K562 (cell line): ENCODE measurements at regions not wholly inside any gene's neighbourhood (a gene's known extent, or its start where the extent isn't known, plus 50 kb on each side); places are given as distances from the start of the nearest gene placed in this dataset.

ENCODE experiments used
- ATAC-seq: fragments of 200-7000 bp; cut with Tn5 transposase; 3 replicates; pipeline ENCODE4 v1.9.1; 2020; ENCODE audit warnings: moderate library complexity
- BruUV-seq: library from RNA; stranded (reverse); fragments of 400-500 nt; replicated peaks from 2 replicates; lab custom pipeline; 2021; lab: Mats Ljungman, UMichigan
- CTCF ChIA-PET: fragments of 300-600 bp; formaldehyde crosslinking; extraction: SDS; loops from one replicate; lab custom pipeline; 2021; ENCODE audit warnings: low intra/inter-chr PET ratio; lab: Yijun Ruan, JAX
- POLR2A ChIA-PET: fragments of 300-600, 350-650 bp; sonication (Branson Sonifier 250); formaldehyde crosslinking; extraction: SDS; loops from one replicate; lab custom pipeline; 2021; ENCODE audit warnings: antibody characterized with exemption, inconsistent platforms; lab: Yijun Ruan, JAX
- DNase-seq, 4 experiments: peaks; one replicate each; pipeline versions ENCODE4 v3.0.0 to v3.0.0-alpha.2; 2011 to 2018; ENCODE audit warnings: low spot score in 3 of 4, mixed read lengths in 3 of 4; ENCODE audit errors: extremely low read depth in 1 of 4
- FAIRE-seq: peaks from 2 replicates; lab custom pipeline; 2011; peaks lifted over from hg19 to GRCh38; lab: Jason Lieb, UNC
- H2AFZ ChIP-seq: 2 replicates; pipeline ENCODE4 v1.6.0; 2011; ENCODE audit warnings: low read depth, low read length, control low read depth, inconsistent platforms
- H3K27ac ChIP-seq: fragments of 200-600 bp; 3 replicates; pipeline ENCODE4 v1.8.0; 2011; ENCODE audit warnings: low read depth, mild to moderate bottlenecking, control low read depth, inconsistent platforms, low read length, moderate library complexity, mixed read lengths; ENCODE audit errors: extremely low read depth
- H3K27me3 ChIP-seq, 2 experiments: fragments of 300-600 bp in 1 of 2; 2 replicates in 1 of 2; 3 replicates in 1 of 2; pipeline versions ENCODE4 v1.6.0 to v1.8.0; 2011; ENCODE audit warnings: inconsistent platforms in 2 of 2, low read length in 2 of 2, mild to moderate bottlenecking in 1 of 2, mixed read lengths in 1 of 2, moderate library complexity in 1 of 2; ENCODE audit not compliant: control insufficient read depth in 2 of 2, insufficient read depth in 2 of 2
- H3K36me3 ChIP-seq: fragments of 300-600 bp; 3 replicates; pipeline ENCODE4 v1.8.0; 2011; ENCODE audit warnings: mild to moderate bottlenecking, low read length, inconsistent platforms; ENCODE audit not compliant: control insufficient read depth, insufficient read depth
- H3K4me1 ChIP-seq, 2 experiments: fragments of 200-600 bp in 1 of 2; replicated peaks in 1 of 2; 2 replicates in 1 of 2; 3 replicates in 1 of 2; pipeline versions ENCODE4 v1.5.1 to v1.8.0; 2011; ENCODE audit warnings: inconsistent platforms in 2 of 2, low read length in 2 of 2, mild to moderate bottlenecking in 1 of 2, mixed read lengths in 1 of 2, moderate library complexity in 1 of 2; ENCODE audit not compliant: control insufficient read depth in 2 of 2, insufficient read depth in 2 of 2
- H3K4me2 ChIP-seq: 2 replicates; pipeline ENCODE4 v1.6.1; 2011; ENCODE audit warnings: low read length, control low read depth, inconsistent platforms, mixed read lengths; ENCODE audit not compliant: insufficient read depth
- H3K4me3 ChIP-seq: fragments of 200-600 bp; sonication (generic), shearing (Covaris generic); 2 replicates; pipeline ENCODE4 v1.5.1; 2016; ENCODE audit warnings: control low read depth, inconsistent platforms
- H3K79me2 ChIP-seq: fragments of 200-600 bp; 3 replicates; pipeline ENCODE4 v1.8.0; 2011; ENCODE audit warnings: low read length, inconsistent platforms; ENCODE audit not compliant: control insufficient read depth, insufficient read depth
- H3K9ac ChIP-seq, 2 experiments: 2 replicates each; pipeline versions ENCODE4 v1.6.0 to v1.6.1; 2011; ENCODE audit warnings: low read depth in 2 of 2, low read length in 2 of 2, control low read depth in 1 of 2, inconsistent platforms in 1 of 2, mild to moderate bottlenecking in 1 of 2, mixed read lengths in 1 of 2; ENCODE audit not compliant: insufficient read depth in 1 of 2
- H3K9me1 ChIP-seq: one replicate; pipeline ENCODE4 v1.6.0; 2011; ENCODE audit warnings: inconsistent platforms, mild to moderate bottlenecking, low read length, moderate library complexity; ENCODE audit not compliant: control insufficient read depth, insufficient read depth
- H3K9me3 ChIP-seq: replicated peaks from 2 replicates; pipeline ENCODE4 v1.5.1; 2011; ENCODE audit warnings: low read depth, low read length, inconsistent platforms; ENCODE audit not compliant: control insufficient read depth, insufficient read depth
- H4K20me1 ChIP-seq: replicated peaks from 2 replicates; pipeline ENCODE4 v1.6.1; 2011; ENCODE audit warnings: low read length, inconsistent platforms, mixed read lengths; ENCODE audit not compliant: control insufficient read depth, insufficient read depth
- BRD4 ChIP-seq: fragments of 200-600 bp; sonication (generic); IDR thresholded peaks from 2 replicates; pipeline ENCODE4 v1.6.1; 2017; ENCODE audit warnings: inconsistent platforms
- GTF2E2 ChIP-seq: fragments of 200-800 bp; sonication (Bioruptor generic); IDR thresholded peaks from 2 replicates; pipeline ENCODE4 v1.6.1; 2016; ENCODE audit warnings: missing genetic modification characterization, missing compliant biosample characterization
- IFI16 ChIP-seq: fragments of 250-450 bp; sonication (Bioruptor Pico); IDR thresholded peaks from 2 replicates; pipeline ENCODE4 v2.1.2; 2022; ENCODE audit warnings: mild to moderate bottlenecking, inconsistent platforms
- NFATC3 ChIP-seq: fragments of 450-650 bp; IDR thresholded peaks from 2 replicates; pipeline ENCODE4 v1.6.1; 2017; ENCODE audit warnings: mild to moderate bottlenecking
- POLR2A ChIP-seq: fragments of 450-650 bp; conservative IDR thresholded peaks from 2 replicates; pipeline ENCODE4 v1.6.1; 2016
- SREBF2 ChIP-seq: sonication (generic); formaldehyde crosslinking; IDR thresholded peaks from 2 replicates; pipeline ENCODE4 v1.4.0; 2020; ENCODE audit warnings: mild to moderate bottlenecking, missing genetic modification reagents
- YY1 ChIP-seq, 3 experiments: IDR thresholded peaks; 2 replicates each; pipeline ENCODE4 v1.6.1; 2011; ENCODE audit warnings: low read length in 2 of 3, mild to moderate bottlenecking in 2 of 3, moderate library complexity in 2 of 3, borderline replicate concordance in 1 of 3, control low read depth in 1 of 3, low read depth in 1 of 3; ENCODE audit not compliant: insufficient read depth in 3 of 3, insufficient replicate concordance in 2 of 3, control insufficient read depth in 1 of 3, insufficient read length in 1 of 3; ENCODE audit errors: extremely low read depth in 1 of 3
- ZNF695 ChIP-seq: fragments of 450-650 bp; formaldehyde crosslinking; IDR thresholded peaks from 2 replicates; pipeline ENCODE4 v1.4.0; 2020; ENCODE audit warnings: mild to moderate bottlenecking, moderate library complexity
- WGBS: fragments of 100-300 bp; shearing (Covaris generic); methylation state at CpG from one replicate; pipeline ENCODE4 v1.1.6; 2016; ENCODE audit warnings: low coverage, mixed read lengths; ENCODE audit not compliant: insufficient coverage; ENCODE audit errors: missing lambda C conversion rate; 5-methylcytosine and 5-hydroxymethylcytosine counted together
- in situ Hi-C: fragments of 300-500 bp; cut with MboI; formaldehyde crosslinking; loops from 4 replicates; pipeline ENCODE4 v1.15.0; 2018; ENCODE audit warnings: inconsistent platforms, mixed read lengths
- intact Hi-C: fragments of 100-400 bp; cut with micrococcal nuclease; formaldehyde crosslinking; loops from 2 replicates; pipeline ENCODE4 v1.14.2; 2022
- TF ChIP-seq, protein P1 (sequence below), 3 experiments: fragments of 200-800 bp in 1 of 3; fragments of 250-450 bp in 1 of 3; fragments of 450-650 bp in 1 of 3; sonication (Bioruptor Pico) in 1 of 3; sonication (Bioruptor generic) in 1 of 3; formaldehyde crosslinking in 1 of 3; IDR thresholded peaks; 2 replicates each; pipeline versions ENCODE4 v1.6.1 to v1.8.0; 2016 to 2022; ENCODE audit warnings: mild to moderate bottlenecking in 2 of 3, missing genetic modification characterization in 2 of 3, missing compliant biosample characterization in 1 of 3, moderate library complexity in 1 of 3

GRCh38 chr7:82699773-82700186, 256.2 kb upstream of the CACNA2D1 start:
- no peak overlapping the region for H3K4me2 ChIP-seq
- in situ Hi-C loops = no loop called here
- no peaks in the 10 kb centered on the region for H3K79me2 ChIP-seq
- no peaks in the 10 kb centered on the region for H3K9me1 ChIP-seq
- intact Hi-C loops = no loop called here
- H3K27ac ChIP-seq = no peak overlapping the region
- H3K36me3 ChIP-seq = no peaks in the 10 kb centered on the region
- ATAC-seq (no peak), FAIRE-seq (no peak), DNase-seq (no peak)
- WGBS = 0% methylated on average over 3 of the region's 3 CpGs
- H3K4me3 ChIP-seq = no peak overlapping the region
- TF ChIP-seq POLR2A = no peak
- no peak for TF ChIP-seq NFATC3
- no peak overlapping the region for H3K9ac ChIP-seq
- H4K20me1 ChIP-seq = no peaks in the 10 kb centered on the region
- POLR2A ChIA-PET = no interaction called here
- H3K9me3 ChIP-seq = no peaks in the 10 kb centered on the region
- no TSS peak for BruUV-seq
- H3K27me3 ChIP-seq = no peaks in the 10 kb centered on the region
- CTCF ChIA-PET = no interaction called here
- H3K4me1 ChIP-seq = no peaks in the 10 kb centered on the region
- H2AFZ ChIP-seq = no peak overlapping the region

GRCh38 chr7:82697897-82698296, 254.3 kb upstream of the CACNA2D1 start:
- TF ChIP-seq YY1 (IDR thresholded peaks at IDR 0.05; ENCODE audit: borderline replicate concordance in 1 of 3, control insufficient read depth in 1 of 3, extremely low read depth in 1 of 3, insufficient read depth in 3 of 3, insufficient read length in 1 of 3, insufficient replicate concordance in 2 of 3, low read depth in 1 of 3, low read length in 2 of 3) (no peak), IFI16 (no peak), GTF2E2 (tag) (no peak), BRD4 (no peak), ZNF695 (CRISPR knock-in tag) (no peak), SREBF2 (no peak)
- TF ChIP-seq, protein P1, sequence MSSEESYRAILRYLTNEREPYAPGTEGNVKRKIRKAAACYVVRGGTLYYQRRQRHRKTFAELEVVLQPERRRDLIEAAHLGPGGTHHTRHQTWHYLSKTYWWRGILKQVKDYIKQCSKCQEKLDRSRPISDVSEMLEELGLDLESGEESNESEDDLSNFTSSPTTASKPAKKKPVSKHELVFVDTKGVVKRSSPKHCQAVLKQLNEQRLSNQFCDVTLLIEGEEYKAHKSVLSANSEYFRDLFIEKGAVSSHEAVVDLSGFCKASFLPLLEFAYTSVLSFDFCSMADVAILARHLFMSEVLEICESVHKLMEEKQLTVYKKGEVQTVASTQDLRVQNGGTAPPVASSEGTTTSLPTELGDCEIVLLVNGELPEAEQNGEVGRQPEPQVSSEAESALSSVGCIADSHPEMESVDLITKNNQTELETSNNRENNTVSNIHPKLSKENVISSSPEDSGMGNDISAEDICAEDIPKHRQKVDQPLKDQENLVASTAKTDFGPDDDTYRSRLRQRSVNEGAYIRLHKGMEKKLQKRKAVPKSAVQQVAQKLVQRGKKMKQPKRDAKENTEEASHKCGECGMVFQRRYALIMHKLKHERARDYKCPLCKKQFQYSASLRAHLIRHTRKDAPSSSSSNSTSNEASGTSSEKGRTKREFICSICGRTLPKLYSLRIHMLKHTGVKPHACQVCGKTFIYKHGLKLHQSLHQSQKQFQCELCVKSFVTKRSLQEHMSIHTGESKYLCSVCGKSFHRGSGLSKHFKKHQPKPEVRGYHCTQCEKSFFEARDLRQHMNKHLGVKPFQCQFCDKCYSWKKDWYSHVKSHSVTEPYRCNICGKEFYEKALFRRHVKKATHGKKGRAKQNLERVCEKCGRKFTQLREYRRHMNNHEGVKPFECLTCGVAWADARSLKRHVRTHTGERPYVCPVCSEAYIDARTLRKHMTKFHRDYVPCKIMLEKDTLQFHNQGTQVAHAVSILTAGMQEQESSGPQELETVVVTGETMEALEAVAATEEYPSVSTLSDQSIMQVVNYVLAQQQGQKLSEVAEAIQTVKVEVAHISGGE (CRISPR knock-in tag; IDR thresholded peaks at IDR 0.05) = no peak
- TF ChIP-seq, all 486 proteins: peak for 0

More at GRCh38 chr7:82697897-82698296, 254.3 kb upstream of the CACNA2D1 start:
- H3K27me3 ChIP-seq = no peaks in the 10 kb centered on the region
- intact Hi-C loops = no loop called here
- H2AFZ ChIP-seq = no peak overlapping the region
- FAIRE-seq (no peak), ATAC-seq (no peak), DNase-seq (no peak)
- no peaks in the 10 kb centered on the region for H4K20me1 ChIP-seq
- no TSS peak for BruUV-seq
- H3K4me1 ChIP-seq = no peaks in the 10 kb centered on the region
- no peak overlapping the region for H3K9ac ChIP-seq
- no peak overlapping the region for H3K27ac ChIP-seq
- CTCF ChIA-PET = no interaction called here
- H3K4me3 ChIP-seq = no peak overlapping the region
- H3K79me2 ChIP-seq = no peaks in the 10 kb centered on the region
- POLR2A ChIA-PET = interaction anchor here (0.5 kb wide), 1 partner anchor 19 kb away, joined by 3 read pairs; no protein-coding TSS in a partner anchor
- in situ Hi-C loops = no loop called here
- 0% methylated on average over 3 of the region's 3 CpGs for WGBS
- H3K9me3 ChIP-seq = no peaks in the 10 kb centered on the region
- no peaks in the 10 kb centered on the region for H3K36me3 ChIP-seq
- no peaks in the 10 kb centered on the region for H3K9me1 ChIP-seq
- H3K4me2 ChIP-seq = no peak overlapping the region
